GM12875 (cell line): ENCODE measurements at regions not wholly inside any gene's neighbourhood (a gene's known extent, or its start where the extent isn't known, plus 50 kb on each side); places are given as distances from the start of the nearest gene placed in this dataset.

ENCODE experiments used
- H3K4me3 ChIP-seq: one replicate; pipeline ENCODE4 v1.5.1; 2011; ENCODE audit warnings: low read depth, low read length, control low read depth
- CTCF ChIP-seq: IDR thresholded peaks from 2 replicates; pipeline ENCODE4 v1.5.1; 2011; ENCODE audit warnings: low read depth, mild to moderate bottlenecking, control low read depth, inconsistent platforms, low read length, moderate library complexity, borderline replicate concordance; ENCODE audit not compliant: insufficient read depth

GRCh38 chr3:176439729-176440128 lies 757.6 kb downstream of the TBL1XR1 start:
- no peak overlapping the region for H3K4me3 ChIP-seq
- TF ChIP-seq CTCF, result no peak

- no peak overlapping the region for H3K4me3 ChIP-seq
- TF ChIP-seq CTCF, result no peak
Measured at GRCh38 chr3:176431991-176432390, 765.3 kb downstream of the TBL1XR1 start.

- H3K4me3 ChIP-seq, result no peak overlapping the region
- TF ChIP-seq CTCF, result no peak
Measured at GRCh38 chr3:176431038-176431418, 766.3 kb downstream of the TBL1XR1 start.

GRCh38 chr3:176430244-176431037 lies 766.8 kb downstream of the TBL1XR1 start:
- peak; percentile 13; the same call in 1 of the 2 replicates for TF ChIP-seq CTCF
- H3K4me3 ChIP-seq, result no peak overlapping the region

- TF ChIP-seq CTCF, result no peak
- no peak overlapping the region for H3K4me3 ChIP-seq
Measured at GRCh38 chr3:176428552-176428951, 768.7 kb downstream of the TBL1XR1 start.

GRCh38 chr3:176426371-176426770 lies 770.9 kb downstream of the TBL1XR1 start:
- no peak for TF ChIP-seq CTCF
- H3K4me3 ChIP-seq, result no peak overlapping the region

GRCh38 chr3:176416870-176417269 lies 780.4 kb downstream of the TBL1XR1 start:
- no peak overlapping the region for H3K4me3 ChIP-seq
- TF ChIP-seq CTCF, result no peak
